Neural progenitor cell (in vitro differentiated cells): ENCODE measurements at regions not wholly inside any gene's neighbourhood (a gene's known extent, or its start where the extent isn't known, plus 50 kb on each side); places are given as distances from the start of the nearest gene placed in this dataset.

Source experiments
- DNase-seq: peaks from one replicate; pipeline ENCODE4 v3.0.0-alpha.2; 2016; ENCODE audit warnings: low spot score
- H2AFZ ChIP-seq: fragments of 200-600 bp; sonication (generic); replicated peaks from 2 replicates; pipeline ENCODE4 v1.6.1; 2016; ENCODE audit warnings: antibody characterized with exemption
- H3F3A ChIP-seq: fragments of 200-600 bp; sonication (generic); 2 replicates; pipeline ENCODE4 v1.6.1; 2016; ENCODE audit warnings: antibody characterized with exemption, low read depth
- H3K27ac ChIP-seq: fragments of 200-600 bp; sonication (generic); 2 replicates; pipeline ENCODE4 v1.5.1; 2016; ENCODE audit warnings: mild to moderate bottlenecking
- H3K27me3 ChIP-seq: fragments of 200-600 bp; sonication (generic); 2 replicates; pipeline ENCODE4 v1.6.1; 2016; ENCODE audit warnings: mild to moderate bottlenecking, moderate library complexity
- H3K36me3 ChIP-seq: fragments of 200-600 bp; sonication (generic); 2 replicates; pipeline ENCODE4 v1.5.1; 2016
- H3K4me1 ChIP-seq: fragments of 200-600 bp; sonication (generic); 2 replicates; pipeline ENCODE4 v1.6.1; 2016; ENCODE audit warnings: mixed run types
- H3K4me2 ChIP-seq: fragments of 200-600 bp; sonication (generic); 2 replicates; pipeline ENCODE4 v1.6.1; 2016
- H3K4me3 ChIP-seq: fragments of 200-600 bp; sonication (generic); 2 replicates; pipeline ENCODE4 v1.5.1; 2016
- H3K79me2 ChIP-seq: fragments of 200-600 bp; sonication (generic); 2 replicates; pipeline ENCODE4 v1.6.1; 2016; ENCODE audit warnings: low read depth
- H3K9ac ChIP-seq: fragments of 200-600 bp; sonication (generic); 2 replicates; pipeline ENCODE4 v1.6.1; 2016
- H3K9me3 ChIP-seq: fragments of 200-600 bp; sonication (generic); 2 replicates; pipeline ENCODE4 v1.5.1; 2016; ENCODE audit warnings: low read depth
- H4K20me1 ChIP-seq: fragments of 200-600 bp; sonication (generic); 2 replicates; pipeline ENCODE4 v1.6.1; 2016; ENCODE audit warnings: low read depth
- H3K27ac Mint-ChIP-seq: 3 replicates; pipeline ENCODE4 v1.8.0; 2021; ENCODE audit warnings: mixed read lengths
- H3K27me3 Mint-ChIP-seq: 2 replicates; pipeline ENCODE4 v1.8.0; 2022; ENCODE audit warnings: low read depth, mild to moderate bottlenecking, inconsistent platforms, moderate library complexity, mixed read lengths; ENCODE audit not compliant: insufficient read depth
- H3K36me3 Mint-ChIP-seq: 3 replicates; pipeline ENCODE4 v1.8.0; 2021; ENCODE audit warnings: mixed read lengths
- H3K4me1 Mint-ChIP-seq: 3 replicates; pipeline ENCODE4 v1.8.0; 2021; ENCODE audit warnings: mixed read lengths
- H3K4me3 Mint-ChIP-seq: 3 replicates; pipeline ENCODE4 v1.8.0; 2021; ENCODE audit warnings: mild to moderate bottlenecking, moderate library complexity, mixed read lengths
- H3K9me3 Mint-ChIP-seq: 3 replicates; pipeline ENCODE4 v1.8.0; 2020; ENCODE audit warnings: mixed read lengths
- EZH2 ChIP-seq: fragments of 200-600 bp; sonication (generic); IDR thresholded peaks from 2 replicates; pipeline ENCODE4 v1.6.1; 2017; ENCODE audit warnings: antibody characterized with exemption, mild to moderate bottlenecking, moderate library complexity
- EZH2phosphoT487 ChIP-seq: fragments of 200-600 bp; sonication (generic); IDR thresholded peaks from 2 replicates; pipeline ENCODE4 v1.6.1; 2017; ENCODE audit warnings: antibody characterized with exemption
- TF ChIP-seq, protein P1 (sequence below): fragments of 200-600 bp; sonication (generic); IDR thresholded peaks from 2 replicates; pipeline ENCODE4 v1.5.1; 2017; ENCODE audit warnings: antibody characterized with exemption, mild to moderate bottlenecking

DNA sequence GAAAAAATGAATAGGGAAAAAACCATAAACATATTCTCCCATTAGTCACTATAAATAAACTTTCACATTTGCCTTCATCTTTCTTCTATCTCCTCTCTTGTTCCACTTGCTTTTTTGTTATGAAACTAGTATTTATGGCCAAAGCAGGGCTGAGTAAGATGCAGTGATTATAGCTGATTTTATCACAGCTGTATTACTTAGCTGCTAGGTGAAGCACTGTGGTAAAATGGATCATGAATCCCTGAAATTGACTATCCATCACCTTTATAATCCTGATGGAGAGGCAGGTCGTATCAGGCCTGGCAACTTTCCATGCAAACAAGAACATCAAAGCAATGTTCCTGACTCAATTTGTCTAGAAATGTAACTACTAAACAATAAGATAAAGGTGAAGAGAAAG is 471.6 kb downstream of the TUSC7 start:
- Histone ChIP-seq H3K27ac (no peak overlapping the region), H3K4me3 (no peak overlapping the region), H2AFZ (no peak overlapping the region), H3K4me2 (no peak overlapping the region), H3K9me3 (no peaks in the 10 kb centered on the region), H3K36me3 (no peaks in the 10 kb centered on the region), H3K9ac (no peak overlapping the region), H3K79me2 (no peaks in the 10 kb centered on the region), H3K27me3 (no peaks in the 10 kb centered on the region), H3F3A (no peaks in the 10 kb centered on the region), H3K4me1 (peaks cover 11% of the 10 kb centered on the region), H4K20me1 (no peaks in the 10 kb centered on the region)
- TF ChIP-seq, protein P1, sequence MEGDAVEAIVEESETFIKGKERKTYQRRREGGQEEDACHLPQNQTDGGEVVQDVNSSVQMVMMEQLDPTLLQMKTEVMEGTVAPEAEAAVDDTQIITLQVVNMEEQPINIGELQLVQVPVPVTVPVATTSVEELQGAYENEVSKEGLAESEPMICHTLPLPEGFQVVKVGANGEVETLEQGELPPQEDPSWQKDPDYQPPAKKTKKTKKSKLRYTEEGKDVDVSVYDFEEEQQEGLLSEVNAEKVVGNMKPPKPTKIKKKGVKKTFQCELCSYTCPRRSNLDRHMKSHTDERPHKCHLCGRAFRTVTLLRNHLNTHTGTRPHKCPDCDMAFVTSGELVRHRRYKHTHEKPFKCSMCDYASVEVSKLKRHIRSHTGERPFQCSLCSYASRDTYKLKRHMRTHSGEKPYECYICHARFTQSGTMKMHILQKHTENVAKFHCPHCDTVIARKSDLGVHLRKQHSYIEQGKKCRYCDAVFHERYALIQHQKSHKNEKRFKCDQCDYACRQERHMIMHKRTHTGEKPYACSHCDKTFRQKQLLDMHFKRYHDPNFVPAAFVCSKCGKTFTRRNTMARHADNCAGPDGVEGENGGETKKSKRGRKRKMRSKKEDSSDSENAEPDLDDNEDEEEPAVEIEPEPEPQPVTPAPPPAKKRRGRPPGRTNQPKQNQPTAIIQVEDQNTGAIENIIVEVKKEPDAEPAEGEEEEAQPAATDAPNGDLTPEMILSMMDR, result no peak
- TF ChIP-seq EZH2 (no peak), EZH2phosphoT487 (no peak)
- no peak overlapping the region for H3K4me3 Mint-ChIP-seq
- H3K9me3 Mint-ChIP-seq, result no peaks in the 10 kb centered on the region
- no peaks in the 10 kb centered on the region for H3K4me1 Mint-ChIP-seq
- H3K27me3 Mint-ChIP-seq, result no peaks in the 10 kb centered on the region
- DNase-seq, result no peak
- no peaks in the 10 kb centered on the region for H3K36me3 Mint-ChIP-seq
- H3K27ac Mint-ChIP-seq, result no peak overlapping the region

DNA sequence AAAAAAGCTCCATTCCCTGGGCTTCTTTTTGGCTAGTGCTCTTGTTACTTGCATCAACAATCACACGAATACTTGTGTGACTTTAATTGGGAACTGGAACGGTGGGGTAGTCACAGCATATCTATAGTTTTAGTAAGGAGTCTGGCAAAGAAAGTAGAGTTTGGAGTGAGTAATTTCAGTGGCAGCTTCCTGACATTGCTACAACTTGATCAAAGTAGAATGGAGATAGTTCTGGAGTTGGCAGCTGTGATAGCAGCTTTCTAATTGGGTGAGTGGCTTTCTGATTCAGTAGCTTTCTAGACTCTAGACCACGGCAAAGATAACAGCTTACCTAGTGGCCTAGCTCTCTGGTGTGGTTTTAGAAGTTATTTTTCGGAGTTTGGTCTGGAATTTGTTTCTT is 475.0 kb downstream of the TUSC7 start:
- DNase-seq, result no peak
- Histone ChIP-seq H3K36me3 (no peaks in the 10 kb centered on the region), H3K9me3 (peaks cover 9% of the 10 kb centered on the region), H3F3A (no peaks in the 10 kb centered on the region), H3K4me3 (no peak overlapping the region), H4K20me1 (no peaks in the 10 kb centered on the region), H3K9ac (no peak overlapping the region), H3K79me2 (no peaks in the 10 kb centered on the region), H2AFZ (no peak overlapping the region), H3K27ac (no peak overlapping the region), H3K4me2 (no peak overlapping the region), H3K4me1 (peaks cover 11% of the 10 kb centered on the region), H3K27me3 (no peaks in the 10 kb centered on the region)
- no peak overlapping the region for H3K27ac Mint-ChIP-seq
- H3K27me3 Mint-ChIP-seq, result no peaks in the 10 kb centered on the region
- H3K36me3 Mint-ChIP-seq, result no peaks in the 10 kb centered on the region
- no peaks in the 10 kb centered on the region for H3K9me3 Mint-ChIP-seq
- H3K4me1 Mint-ChIP-seq, result no peaks in the 10 kb centered on the region
- TF ChIP-seq, protein P1, result no peak
- no peak for TF ChIP-seq EZH2
- TF ChIP-seq EZH2phosphoT487, result no peak
- H3K4me3 Mint-ChIP-seq, result no peak overlapping the region

DNA sequence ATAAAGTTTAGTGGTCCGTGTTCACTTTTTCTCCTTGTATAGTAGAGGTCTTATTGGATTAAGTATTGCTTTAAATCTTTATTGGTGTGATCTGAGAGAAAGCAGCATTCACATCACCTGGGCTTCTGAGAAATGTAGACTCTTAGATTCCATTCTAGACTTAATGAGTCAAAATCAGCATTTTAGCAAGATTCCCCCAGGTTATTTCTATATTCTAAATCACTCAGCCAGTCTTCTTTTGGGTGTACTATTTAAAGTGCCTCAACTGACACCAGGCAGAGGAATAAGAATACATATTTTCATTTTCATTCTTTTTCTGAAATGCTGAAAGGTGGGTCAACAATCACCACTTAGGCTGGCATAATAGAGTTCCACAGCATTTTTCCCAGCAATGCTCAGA is 481.7 kb downstream of the TUSC7 start:
- H3K4me2 ChIP-seq, result no peak overlapping the region
- H3K27ac ChIP-seq, result no peak overlapping the region
- Mint-ChIP-seq H3K4me1 (no peaks in the 10 kb centered on the region), H3K9me3 (no peaks in the 10 kb centered on the region), H3K27ac (no peak overlapping the region), H3K36me3 (no peaks in the 10 kb centered on the region), H3K4me3 (no peak overlapping the region), H3K27me3 (no peaks in the 10 kb centered on the region)
- no peak for DNase-seq
- no peaks in the 10 kb centered on the region for H3K79me2 ChIP-seq
- no peak overlapping the region for H3K4me3 ChIP-seq
- H3K9me3 ChIP-seq, result peaks cover 9% of the 10 kb centered on the region
- H4K20me1 ChIP-seq, result no peaks in the 10 kb centered on the region
- H3K4me1 ChIP-seq, result no peaks in the 10 kb centered on the region
- no peaks in the 10 kb centered on the region for H3K27me3 ChIP-seq
- H3K36me3 ChIP-seq, result no peaks in the 10 kb centered on the region
- H3K9ac ChIP-seq, result no peak overlapping the region
- H2AFZ ChIP-seq, result no peak overlapping the region
- H3F3A ChIP-seq, result no peaks in the 10 kb centered on the region
- TF ChIP-seq EZH2phosphoT487 (no peak), EZH2 (no peak)
- TF ChIP-seq, protein P1, result no peak

DNA sequence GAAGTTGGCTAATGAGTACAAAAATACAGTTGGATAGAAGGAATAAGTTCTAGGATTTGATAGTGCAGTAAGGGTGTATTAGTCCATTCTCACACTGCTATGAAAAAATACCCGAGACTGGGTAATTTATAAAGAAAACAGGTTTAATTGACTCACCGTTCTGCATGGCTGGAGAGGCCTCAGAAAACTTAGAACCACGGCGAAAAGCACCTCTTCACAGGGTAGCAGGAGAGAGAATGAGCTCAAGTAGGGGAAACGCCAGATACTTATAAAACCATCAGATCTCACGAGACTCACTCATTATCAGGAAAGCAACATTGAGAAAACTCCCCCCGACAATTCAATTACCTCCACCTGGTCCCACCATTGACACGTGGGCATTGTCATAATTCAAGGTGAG is 483.3 kb downstream of the TUSC7 start:
- Histone ChIP-seq H3K36me3 (no peaks in the 10 kb centered on the region), H3K4me2 (no peak overlapping the region), H3K27me3 (no peaks in the 10 kb centered on the region), H3F3A (no peaks in the 10 kb centered on the region), H3K27ac (no peak overlapping the region), H3K4me3 (no peak overlapping the region), H4K20me1 (no peaks in the 10 kb centered on the region), H3K9ac (no peak overlapping the region), H2AFZ (no peak overlapping the region), H3K9me3 (no peaks in the 10 kb centered on the region), H3K79me2 (no peaks in the 10 kb centered on the region), H3K4me1 (no peaks in the 10 kb centered on the region)
- Mint-ChIP-seq H3K4me3 (no peak overlapping the region), H3K27ac (no peak overlapping the region), H3K36me3 (no peaks in the 10 kb centered on the region), H3K4me1 (no peaks in the 10 kb centered on the region), H3K9me3 (no peaks in the 10 kb centered on the region), H3K27me3 (no peaks in the 10 kb centered on the region)
- no peak for DNase-seq
- TF ChIP-seq, protein P1, result no peak
- TF ChIP-seq EZH2phosphoT487 (no peak), EZH2 (no peak)
